ENCODE measurements at regions not wholly inside any gene's neighbourhood (a gene's known extent, or its start where the extent isn't known, plus 50 kb on each side); places are given as distances from the start of the nearest gene placed in this dataset.

GRCh38 chr11:80620867-80621266, 1180.0 kb upstream of the TENM4 start:
- no peak for DNase-seq (ENCODE audit: low spot score)
- no peak overlapping the region for H3K4me3 ChIP-seq
- no peak overlapping the region for H3K27ac ChIP-seq
- TF ChIP-seq CTCF (IDR thresholded peaks at IDR 0.05) = no peak

- H3K27ac ChIP-seq = no peak overlapping the region
- TF ChIP-seq CTCF (IDR thresholded peaks at IDR 0.05) = no peak
- DNase-seq (ENCODE audit: low spot score) = no peak
- no peak overlapping the region for H3K4me3 ChIP-seq
These were observed 1176.3 kb upstream of the TENM4 start for GRCh38 chr11:80617156-80617555.

- no peak for DNase-seq (ENCODE audit: low spot score)
- H3K4me3 ChIP-seq = no peak overlapping the region
- H3K27ac ChIP-seq = no peak overlapping the region
- no peak for TF ChIP-seq CTCF (IDR thresholded peaks at IDR 0.05)
These were observed 1175.4 kb upstream of the TENM4 start for GRCh38 chr11:80616070-80616800.

- no peak for DNase-seq (ENCODE audit: low spot score)
- H3K27ac ChIP-seq = no peak overlapping the region
- H3K4me3 ChIP-seq = no peak overlapping the region
- no peak for TF ChIP-seq CTCF (IDR thresholded peaks at IDR 0.05)
These were observed 1172.8 kb upstream of the TENM4 start for GRCh38 chr11:80613655-80614054.

GRCh38 chr11:80610516-80610915, 1169.7 kb upstream of the TENM4 start:
- DNase-seq (ENCODE audit: low spot score) = no peak
- no peak for TF ChIP-seq CTCF (IDR thresholded peaks at IDR 0.05)
- Histone ChIP-seq H3K27ac (no peak overlapping the region), H3K4me3 (no peak overlapping the region)

- DNase-seq (ENCODE audit: low spot score) = no peak
- no peak for TF ChIP-seq CTCF (IDR thresholded peaks at IDR 0.05)
- no peak overlapping the region for H3K27ac ChIP-seq
- H3K4me3 ChIP-seq = no peak overlapping the region
These were observed 1162.6 kb upstream of the TENM4 start for GRCh38 chr11:80603472-80603871.

- DNase-seq (ENCODE audit: low spot score) = no peak
- no peak for TF ChIP-seq CTCF (IDR thresholded peaks at IDR 0.05)
- no peak overlapping the region for H3K4me3 ChIP-seq
- no peak overlapping the region for H3K27ac ChIP-seq
These were observed 1158.1 kb upstream of the TENM4 start for GRCh38 chr11:80598905-80599304.

Measured in coronary artery (tissue), 2 donors.